GM23338 (cell line): ENCODE measurements at regions not wholly inside any gene's neighbourhood (a gene's known extent, or its start where the extent isn't known, plus 50 kb on each side); places are given as distances from the start of the nearest gene placed in this dataset.

ENCODE experiments used
- CREB1 ChIP-seq: fragments of 250-450 bp; sonication (Bioruptor Pico); IDR thresholded peaks from 2 replicates; pipeline ENCODE4 v1.5.0; 2020; ENCODE audit warnings: low read depth, mild to moderate bottlenecking, moderate library complexity
- CTCF ChIP-seq, 2 experiments: fragments of 200-600 bp in 1 of 2; sonication (generic) in 1 of 2; conservative IDR thresholded peaks; 2 replicates each; pipeline versions ENCODE4 v1.5.1 to v1.6.1; 2016 to 2017; ENCODE audit warnings: antibody characterized with exemption in 2 of 2, low read depth in 2 of 2, mild to moderate bottlenecking in 2 of 2, moderate library complexity in 1 of 2
- EZH2 ChIP-seq: fragments of 200-600 bp; sonication (generic); IDR thresholded peaks from one replicate; pipeline ENCODE4 v1.8.0; 2017; ENCODE audit warnings: antibody characterized with exemption, mild to moderate bottlenecking, low read depth; ENCODE audit not compliant: unreplicated experiment
- EZH2phosphoT487 ChIP-seq: fragments of 200-600 bp; sonication (generic); IDR thresholded peaks from one replicate; pipeline ENCODE4 v1.8.1; 2018; ENCODE audit warnings: antibody characterized with exemption; ENCODE audit not compliant: unreplicated experiment
- POLR2AphosphoS5 ChIP-seq: IDR thresholded peaks from 2 replicates; pipeline ENCODE4 v1.6.1; 2016; ENCODE audit warnings: antibody characterized with exemption, low read depth
- ZNF114 ChIP-seq: fragments of 250-450 bp; sonication (Bioruptor Pico); IDR thresholded peaks from 2 replicates; pipeline ENCODE4 v1.5.0; 2020; ENCODE audit warnings: mild to moderate bottlenecking, moderate library complexity

DNA sequence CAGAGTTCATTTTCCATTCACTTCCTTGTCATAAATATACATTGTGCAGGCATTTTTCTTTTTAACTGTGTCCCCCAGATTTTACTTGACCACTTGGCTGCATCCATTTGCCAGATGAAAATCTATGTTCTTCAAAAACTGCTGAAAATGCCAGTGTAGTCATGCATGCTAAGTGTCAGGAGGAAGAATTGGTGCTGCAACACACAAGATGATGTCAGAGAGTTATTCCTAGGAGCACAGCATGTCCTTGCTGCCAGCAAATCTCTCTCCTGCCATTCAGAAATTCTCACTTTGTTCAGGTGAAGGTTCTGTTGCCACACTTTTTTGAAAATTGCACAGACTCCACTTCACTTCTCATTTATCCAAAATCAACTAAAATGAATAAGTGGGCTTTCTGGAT lies 106.4 kb upstream of the MAGI3 start:
- TF ChIP-seq POLR2AphosphoS5 (no peak), CTCF (conservative IDR thresholded peaks at IDR 0.05; ENCODE audit: low read depth in 2 of 2) (no peak), CREB1 (CRISPR knock-in tag) (no peak), EZH2 (no peak), EZH2phosphoT487 (no peak), ZNF114 (CRISPR knock-in tag) (no peak)
